ENCODE measurements at regions not wholly inside any gene's neighbourhood (a gene's known extent, or its start where the extent isn't known, plus 50 kb on each side); places are given as distances from the start of the nearest gene placed in this dataset.

GRCh38 chr1:22225858-22226589 lies 83.1 kb upstream of the WNT4 start:
- TF ChIP-seq CTCF (IDR thresholded peaks at IDR 0.05) (no peak), EP300 (IDR thresholded peaks at IDR 0.05; ENCODE audit: low read depth) (no peak), POLR2AphosphoS5 (IDR thresholded peaks at IDR 0.05) (no peak), POLR2A (IDR thresholded peaks at IDR 0.05) (no peak)
